Uterus (tissue), 2 donors: ENCODE measurements at regions not wholly inside any gene's neighbourhood (a gene's known extent, or its start where the extent isn't known, plus 50 kb on each side); places are given as distances from the start of the nearest gene placed in this dataset.
"Not testable (repeated sequence)": the region's sequence is repeated elsewhere in the genome, so short reads cannot be mapped to it uniquely, and the experiment has no call there.

ENCODE experiments used
- POLR2A ChIP-seq, 2 donors: fragments of 450-650 bp; IDR thresholded peaks; one replicate each; pipeline ENCODE4 v1.6.1; 2016; ENCODE audit warnings: antibody characterized with exemption in 2 of 2, mild to moderate bottlenecking in 1 of 2, moderate library complexity in 1 of 2
- TF ChIP-seq, protein P1 (sequence below), 4 experiments: fragments of 200-600 bp in 2 of 4; fragments of 450-650 bp in 2 of 4; sonication (generic) in 2 of 4; IDR thresholded peaks; one replicate each; pipeline ENCODE4 v1.5.1; 2016 to 2019; ENCODE audit warnings: antibody characterized with exemption in 4 of 4, mild to moderate bottlenecking in 2 of 4, moderate library complexity in 1 of 4

DNA sequence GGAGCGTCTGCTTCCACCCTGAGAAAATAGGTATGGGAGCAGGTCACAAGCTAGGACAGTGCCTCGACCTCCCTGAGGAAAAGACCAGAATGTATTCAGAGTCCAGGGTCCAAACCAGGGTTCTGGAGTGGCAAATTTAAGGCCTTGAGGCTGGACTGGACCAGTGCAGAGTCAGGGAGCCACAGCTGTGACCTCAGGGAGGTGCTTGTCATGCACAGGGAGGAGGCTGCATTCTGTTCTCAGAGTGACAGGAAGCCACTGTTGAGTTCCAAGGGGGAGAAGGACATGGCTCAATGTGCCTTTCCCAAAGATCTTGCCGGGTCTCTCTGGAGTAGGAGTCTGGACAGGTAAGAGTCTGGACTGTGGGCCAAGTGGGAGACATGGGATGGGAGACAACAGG lies 254.0 kb downstream of the BCL2L11 start:
- not testable (repeated sequence) for TF ChIP-seq POLR2A (IDR thresholded peaks at IDR 0.05)
- TF ChIP-seq, protein P1, sequence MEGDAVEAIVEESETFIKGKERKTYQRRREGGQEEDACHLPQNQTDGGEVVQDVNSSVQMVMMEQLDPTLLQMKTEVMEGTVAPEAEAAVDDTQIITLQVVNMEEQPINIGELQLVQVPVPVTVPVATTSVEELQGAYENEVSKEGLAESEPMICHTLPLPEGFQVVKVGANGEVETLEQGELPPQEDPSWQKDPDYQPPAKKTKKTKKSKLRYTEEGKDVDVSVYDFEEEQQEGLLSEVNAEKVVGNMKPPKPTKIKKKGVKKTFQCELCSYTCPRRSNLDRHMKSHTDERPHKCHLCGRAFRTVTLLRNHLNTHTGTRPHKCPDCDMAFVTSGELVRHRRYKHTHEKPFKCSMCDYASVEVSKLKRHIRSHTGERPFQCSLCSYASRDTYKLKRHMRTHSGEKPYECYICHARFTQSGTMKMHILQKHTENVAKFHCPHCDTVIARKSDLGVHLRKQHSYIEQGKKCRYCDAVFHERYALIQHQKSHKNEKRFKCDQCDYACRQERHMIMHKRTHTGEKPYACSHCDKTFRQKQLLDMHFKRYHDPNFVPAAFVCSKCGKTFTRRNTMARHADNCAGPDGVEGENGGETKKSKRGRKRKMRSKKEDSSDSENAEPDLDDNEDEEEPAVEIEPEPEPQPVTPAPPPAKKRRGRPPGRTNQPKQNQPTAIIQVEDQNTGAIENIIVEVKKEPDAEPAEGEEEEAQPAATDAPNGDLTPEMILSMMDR (IDR thresholded peaks at IDR 0.05): not testable (repeated sequence)
